ENCODE measurements at regions not wholly inside any gene's neighbourhood (a gene's known extent, or its start where the extent isn't known, plus 50 kb on each side); places are given as distances from the start of the nearest gene placed in this dataset.
"Not testable (repeated sequence)": the region's sequence is repeated elsewhere in the genome, so short reads cannot be mapped to it uniquely, and the experiment has no call there.

GRCh38 chr10:18949391-18949790 lies 99.2 kb upstream of the MALRD1 start:
- no peak for ATAC-seq (ENCODE audit: insufficient number of reproducible peaks, low FRiP score, low read depth)

GRCh38 chr10:18951072-18951823 lies 97.4 kb upstream of the MALRD1 start:
- not testable (repeated sequence) for H3K27ac ChIP-seq; H3K27me3 ChIP-seq (replicated peaks; ENCODE audit: insufficient read depth); H3K4me1 ChIP-seq (ENCODE audit: control insufficient read depth in 1 of 2, low read depth in 2 of 2); DNase-seq (ENCODE audit: low spot score); H3K4me3 ChIP-seq; ATAC-seq (ENCODE audit: insufficient number of reproducible peaks, low FRiP score, low read depth); H3K36me3 ChIP-seq; H3K9me3 ChIP-seq

More at GRCh38 chr10:18949391-18949790, 99.2 kb upstream of the MALRD1 start:
- no peaks in the 10 kb centered on the region for H3K4me1 ChIP-seq (ENCODE audit: control insufficient read depth in 1 of 2, low read depth in 2 of 2)
- no peaks in the 10 kb centered on the region for H3K27me3 ChIP-seq (replicated peaks; ENCODE audit: insufficient read depth)
- H3K9me3 ChIP-seq: no peaks in the 10 kb centered on the region
- TF ChIP-seq, protein P1, sequence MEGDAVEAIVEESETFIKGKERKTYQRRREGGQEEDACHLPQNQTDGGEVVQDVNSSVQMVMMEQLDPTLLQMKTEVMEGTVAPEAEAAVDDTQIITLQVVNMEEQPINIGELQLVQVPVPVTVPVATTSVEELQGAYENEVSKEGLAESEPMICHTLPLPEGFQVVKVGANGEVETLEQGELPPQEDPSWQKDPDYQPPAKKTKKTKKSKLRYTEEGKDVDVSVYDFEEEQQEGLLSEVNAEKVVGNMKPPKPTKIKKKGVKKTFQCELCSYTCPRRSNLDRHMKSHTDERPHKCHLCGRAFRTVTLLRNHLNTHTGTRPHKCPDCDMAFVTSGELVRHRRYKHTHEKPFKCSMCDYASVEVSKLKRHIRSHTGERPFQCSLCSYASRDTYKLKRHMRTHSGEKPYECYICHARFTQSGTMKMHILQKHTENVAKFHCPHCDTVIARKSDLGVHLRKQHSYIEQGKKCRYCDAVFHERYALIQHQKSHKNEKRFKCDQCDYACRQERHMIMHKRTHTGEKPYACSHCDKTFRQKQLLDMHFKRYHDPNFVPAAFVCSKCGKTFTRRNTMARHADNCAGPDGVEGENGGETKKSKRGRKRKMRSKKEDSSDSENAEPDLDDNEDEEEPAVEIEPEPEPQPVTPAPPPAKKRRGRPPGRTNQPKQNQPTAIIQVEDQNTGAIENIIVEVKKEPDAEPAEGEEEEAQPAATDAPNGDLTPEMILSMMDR (IDR thresholded peaks at IDR 0.05): no peak
- H3K36me3 ChIP-seq: no peaks in the 10 kb centered on the region
- no peak overlapping the region for H3K27ac ChIP-seq
- DNase-seq (ENCODE audit: low spot score): no peak
- H3K4me3 ChIP-seq: no peak overlapping the region

GRCh38 chr10:18955061-18955460 lies 93.5 kb upstream of the MALRD1 start:
- Histone ChIP-seq H3K9me3 (no peaks in the 10 kb centered on the region), H3K36me3 (no peaks in the 10 kb centered on the region), H3K27me3 (replicated peaks; ENCODE audit: insufficient read depth) (no peaks in the 10 kb centered on the region), H3K27ac (no peak overlapping the region), H3K4me1 (ENCODE audit: control insufficient read depth in 1 of 2, low read depth in 2 of 2) (no peaks in the 10 kb centered on the region), H3K4me3 (no peak overlapping the region)
- no peak for DNase-seq (ENCODE audit: low spot score)
- ATAC-seq (ENCODE audit: insufficient number of reproducible peaks, low FRiP score, low read depth): no peak
- TF ChIP-seq, protein P1 (IDR thresholded peaks at IDR 0.05): no peak

GRCh38 chr10:18959369-18959768 lies 89.2 kb upstream of the MALRD1 start:
- TF ChIP-seq, protein P1 (IDR thresholded peaks at IDR 0.05): no peak
- Histone ChIP-seq H3K27ac (no peak overlapping the region), H3K27me3 (replicated peaks; ENCODE audit: insufficient read depth) (no peaks in the 10 kb centered on the region), H3K36me3 (no peaks in the 10 kb centered on the region), H3K9me3 (no peaks in the 10 kb centered on the region), H3K4me3 (no peak overlapping the region), H3K4me1 (ENCODE audit: control insufficient read depth in 1 of 2, low read depth in 2 of 2) (no peaks in the 10 kb centered on the region)
- no peak for DNase-seq (ENCODE audit: low spot score)
- ATAC-seq (ENCODE audit: insufficient number of reproducible peaks, low FRiP score, low read depth): no peak

- H3K27ac ChIP-seq: no peak overlapping the region
- DNase-seq (ENCODE audit: low spot score) (no peak), ATAC-seq (ENCODE audit: insufficient number of reproducible peaks, low FRiP score, low read depth) (no peak)
- no peak overlapping the region for H3K4me3 ChIP-seq
- no peaks in the 10 kb centered on the region for H3K27me3 ChIP-seq (replicated peaks; ENCODE audit: insufficient read depth)
- no peaks in the 10 kb centered on the region for H3K36me3 ChIP-seq
- H3K4me1 ChIP-seq (ENCODE audit: control insufficient read depth in 1 of 2, low read depth in 2 of 2): no peaks in the 10 kb centered on the region
- H3K9me3 ChIP-seq: no peaks in the 10 kb centered on the region
- TF ChIP-seq, protein P1 (IDR thresholded peaks at IDR 0.05): no peak
Observed at GRCh38 chr10:18960466-18961079, 88.0 kb upstream of the MALRD1 start.

All from thoracic aorta (tissue), 2 donors.